NOMO-1 treated with dmso at 0.1 percent for 144 hours (cell line): ENCODE measurements at regions not wholly inside any gene's neighbourhood (a gene's known extent, or its start where the extent isn't known, plus 50 kb on each side); places are given as distances from the start of the nearest gene placed in this dataset.
"Not testable (repeated sequence)": the region's sequence is repeated elsewhere in the genome, so short reads cannot be mapped to it uniquely, and the experiment has no call there.

Experiments
- DNase-seq: peaks from one replicate; lab custom pipeline; 2025; ENCODE audit not compliant: unreplicated experiment; lab: John Stamatoyannopoulos, UW

DNA sequence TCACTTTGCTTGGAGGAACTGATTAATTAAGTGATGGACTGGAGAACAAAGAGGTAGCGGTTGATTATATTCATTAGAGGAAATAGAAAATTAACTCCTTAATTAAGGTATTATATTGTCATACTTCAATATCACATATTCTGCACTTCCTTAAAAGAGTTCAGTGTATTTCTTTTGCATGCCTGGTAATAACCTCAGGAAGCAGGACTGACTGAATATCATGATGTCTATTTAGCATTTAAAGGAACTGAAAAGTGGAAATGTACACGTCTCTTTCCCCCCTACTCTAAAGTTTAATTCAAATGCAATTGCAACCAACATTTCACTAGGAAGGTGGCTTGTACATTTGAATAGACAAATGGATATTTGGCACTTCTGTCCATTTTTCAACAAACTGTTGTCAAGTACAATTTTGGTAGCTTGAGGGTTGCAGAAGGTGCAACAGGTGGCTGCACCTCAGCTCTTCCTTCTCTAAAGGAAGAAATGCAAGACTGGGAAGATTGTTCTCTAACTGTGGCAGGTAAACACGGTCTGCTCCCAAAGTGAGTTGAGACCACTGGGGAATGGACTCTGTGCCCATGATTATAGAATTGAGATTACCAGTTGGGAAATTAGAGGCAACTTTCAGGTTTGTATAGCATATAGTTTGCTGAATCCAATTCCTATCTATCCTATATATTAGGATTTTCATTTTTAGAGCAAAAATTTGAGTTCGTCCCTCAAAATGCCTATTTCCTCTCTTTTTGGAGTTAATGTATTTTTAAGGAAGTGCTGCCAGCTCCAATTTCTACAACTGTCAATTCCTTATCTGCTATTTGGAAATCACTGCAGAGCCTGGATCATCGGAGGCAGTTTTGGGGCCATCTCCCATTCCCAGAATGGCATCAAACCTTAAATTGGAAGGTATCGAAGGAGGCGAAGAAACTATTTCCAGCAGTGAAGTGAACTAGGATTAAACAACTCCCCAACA lies 98.9 kb upstream of the TAF11L2 start:
- no peak for DNase-seq

DNA sequence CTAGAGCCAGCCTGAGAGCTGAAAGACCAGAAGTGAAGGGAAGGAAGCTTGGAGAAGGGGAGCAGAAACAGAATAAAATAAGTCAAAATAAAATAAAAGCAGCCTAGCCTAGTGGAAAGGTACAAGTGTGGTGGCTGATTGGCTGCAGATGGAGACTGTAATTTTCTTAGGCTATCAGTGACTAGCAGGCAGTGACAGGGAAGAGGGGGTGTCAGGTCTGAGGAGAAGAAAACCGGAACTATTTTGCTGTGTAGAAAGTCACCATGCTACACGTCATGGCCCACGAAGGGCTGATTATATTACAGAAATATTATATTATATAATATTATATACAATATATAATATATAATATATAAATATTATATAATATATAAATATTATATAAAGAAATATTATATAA lies 98.1 kb upstream of the TAF11L2 start:
- peak; percentile 57 for DNase-seq

DNA sequence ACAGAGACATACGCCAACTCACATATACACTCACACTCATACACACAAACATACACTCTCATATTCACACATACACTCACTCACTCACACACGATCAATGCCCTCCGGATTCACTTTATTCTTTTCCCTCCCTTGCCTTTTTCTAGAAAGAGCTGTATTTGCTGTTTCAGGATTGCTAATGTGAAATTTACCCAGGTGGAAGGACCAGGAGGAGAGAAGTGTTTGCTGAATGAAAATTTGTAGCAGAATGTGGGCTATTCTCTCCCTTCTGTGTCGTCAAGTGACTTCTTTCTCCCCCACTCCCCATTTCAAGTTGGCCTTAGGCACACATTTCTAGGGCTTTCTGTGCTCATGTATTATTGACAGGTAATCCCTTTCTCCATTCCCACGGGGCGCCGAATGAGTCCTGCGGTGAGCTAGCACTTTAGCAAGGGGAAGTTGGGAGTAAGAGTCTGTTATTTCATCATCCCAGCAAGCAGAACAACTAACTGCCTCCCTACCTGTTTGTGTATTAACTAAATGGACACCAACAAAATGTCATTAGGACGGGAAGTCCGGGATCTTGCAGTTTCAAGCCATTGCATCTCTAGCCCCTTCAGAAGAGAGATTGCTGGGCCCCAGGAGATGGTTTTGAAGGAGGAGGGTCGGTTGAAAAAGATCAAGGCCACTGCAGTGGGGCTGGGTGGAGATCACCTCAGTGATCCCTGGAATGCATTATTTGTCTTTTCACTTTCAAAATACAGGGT lies 97.1 kb upstream of the TAF11L2 start:
- peak; percentile 65 for DNase-seq

DNA sequence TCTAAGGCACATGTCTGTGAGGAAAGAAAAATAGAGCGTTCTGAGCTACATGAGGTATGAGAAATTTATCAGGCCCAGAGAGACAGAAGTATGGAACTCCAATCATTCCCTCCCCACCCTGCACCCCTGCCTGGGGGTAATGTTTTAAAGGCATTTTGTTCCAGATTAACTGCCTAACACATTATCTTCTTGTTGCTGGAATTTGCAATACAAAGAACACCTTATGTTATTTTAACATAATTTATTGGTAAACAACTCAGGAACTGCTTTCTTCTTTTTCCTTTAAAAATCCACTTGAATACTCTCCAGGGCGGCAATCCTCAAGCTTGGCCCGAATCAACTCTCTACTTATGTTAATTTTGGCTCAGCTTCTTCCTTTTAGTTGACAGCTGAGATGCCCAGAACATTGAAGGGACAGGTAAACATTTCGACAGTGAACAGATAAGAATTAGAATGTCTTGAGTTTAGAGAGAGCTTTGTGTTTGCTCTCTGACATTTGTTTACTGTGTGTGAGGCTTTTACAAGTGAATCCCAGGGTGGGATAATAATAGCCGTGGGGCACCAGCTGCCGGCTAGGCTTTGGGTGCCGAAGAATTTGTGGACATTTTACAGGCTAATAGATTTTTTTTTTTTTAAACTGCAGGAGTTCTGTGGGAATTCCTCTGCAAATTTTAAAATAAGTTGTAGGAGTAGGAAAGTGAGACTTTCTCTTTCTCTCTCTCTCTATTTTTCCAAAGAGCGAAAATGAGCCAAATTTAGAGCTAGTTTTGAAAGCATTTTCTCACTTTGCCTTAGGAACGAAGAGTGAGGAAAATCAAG lies 96.4 kb upstream of the TAF11L2 start:
- no peak for DNase-seq

DNA sequence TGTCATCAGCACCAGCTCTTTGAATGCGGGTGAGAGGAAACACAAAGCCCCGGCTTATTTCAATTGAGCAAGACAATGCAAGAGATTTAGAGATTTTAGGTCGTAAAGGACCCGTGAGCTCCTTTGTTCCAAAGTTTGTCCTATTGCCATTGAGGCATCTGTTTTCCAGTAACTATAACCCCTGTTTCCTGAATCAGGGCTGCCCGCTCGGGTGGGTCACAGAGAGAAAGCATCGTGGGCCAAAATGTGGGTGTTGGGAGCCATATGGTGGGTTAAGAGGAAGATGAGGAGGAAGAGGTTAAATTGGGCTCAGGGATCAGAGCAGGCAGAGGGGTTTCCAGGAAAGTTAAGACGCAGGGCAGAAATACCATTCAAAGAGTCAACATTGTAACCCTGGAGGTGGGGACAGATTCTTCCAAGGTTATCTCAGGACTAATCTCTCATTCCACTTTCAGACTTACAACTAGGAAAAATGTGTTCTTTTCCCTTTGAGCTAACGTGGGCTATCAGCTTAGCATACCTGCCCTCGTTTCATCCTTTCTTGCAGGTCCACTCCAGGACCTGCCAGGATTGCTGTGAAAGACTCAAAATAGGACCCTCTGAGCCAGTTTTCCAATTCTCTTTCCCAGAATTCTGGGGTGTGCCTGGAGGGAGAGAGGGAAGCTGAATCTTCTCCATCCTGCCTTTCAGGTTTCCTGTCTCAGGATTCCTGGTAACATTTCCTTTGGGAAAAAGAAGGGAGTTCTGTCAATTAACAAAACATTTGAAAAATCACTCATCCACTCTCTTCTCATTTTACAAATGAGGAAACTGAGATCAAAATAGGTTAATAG lies 95.5 kb upstream of the TAF11L2 start:
- no peak for DNase-seq

DNA sequence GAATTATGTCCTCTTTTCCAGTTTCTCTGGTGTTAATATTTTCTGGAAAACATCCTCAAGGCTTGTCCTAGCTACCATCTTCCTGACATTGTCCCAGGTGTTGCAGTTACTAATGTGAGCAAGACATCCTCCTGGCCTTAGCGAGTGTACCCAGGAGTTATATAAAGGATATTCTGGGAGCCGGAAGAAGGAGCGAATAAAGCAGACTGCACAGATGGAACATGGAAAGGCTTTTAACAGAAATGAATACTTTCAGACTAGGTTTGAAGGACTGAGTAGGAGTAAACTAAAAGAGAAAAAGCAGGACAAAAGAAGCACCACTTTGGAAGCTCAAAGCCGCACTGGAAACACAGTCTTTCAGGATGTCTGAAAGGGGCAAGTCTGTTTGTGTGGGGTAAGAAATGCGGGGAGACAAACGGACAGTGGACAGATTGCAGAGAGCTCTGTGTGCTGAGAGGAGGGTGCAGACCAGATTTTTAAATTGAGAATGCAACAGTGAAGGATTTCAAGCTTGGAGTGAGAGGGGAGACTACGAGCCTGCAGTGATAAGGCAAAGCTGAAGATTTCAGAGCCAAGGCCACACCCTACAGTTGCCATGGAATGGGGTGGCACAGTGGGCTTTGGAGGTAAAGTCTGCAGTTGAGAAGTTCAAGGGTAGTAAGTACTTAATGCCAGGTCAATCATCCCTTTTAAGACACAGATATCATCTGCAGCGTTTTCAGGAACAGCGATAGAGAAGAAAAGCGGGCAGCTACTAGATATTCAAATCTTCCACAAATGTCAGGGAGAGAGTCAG lies 94.1 kb upstream of the TAF11L2 start:
- DNase-seq, result no peak

DNA sequence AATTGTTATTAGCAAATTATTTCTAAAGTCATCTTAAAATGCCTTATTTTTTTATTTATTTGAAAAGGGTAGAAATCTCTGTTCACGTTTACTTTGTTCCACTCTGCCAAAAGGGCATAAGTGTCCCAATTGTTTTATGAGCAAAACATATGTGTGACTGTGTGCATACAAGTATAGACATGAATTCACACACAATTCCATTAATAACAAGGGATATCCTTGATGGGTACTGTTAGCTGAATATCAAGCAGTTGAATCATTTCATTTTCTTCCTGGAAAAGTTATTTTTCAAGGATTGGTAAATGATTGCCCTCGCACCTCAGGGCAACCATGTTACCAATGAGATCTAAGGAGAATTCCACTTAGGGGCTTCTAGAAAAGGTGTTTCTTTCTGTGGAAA lies 92.1 kb upstream of the TAF11L2 start:
- no peak for DNase-seq

DNA sequence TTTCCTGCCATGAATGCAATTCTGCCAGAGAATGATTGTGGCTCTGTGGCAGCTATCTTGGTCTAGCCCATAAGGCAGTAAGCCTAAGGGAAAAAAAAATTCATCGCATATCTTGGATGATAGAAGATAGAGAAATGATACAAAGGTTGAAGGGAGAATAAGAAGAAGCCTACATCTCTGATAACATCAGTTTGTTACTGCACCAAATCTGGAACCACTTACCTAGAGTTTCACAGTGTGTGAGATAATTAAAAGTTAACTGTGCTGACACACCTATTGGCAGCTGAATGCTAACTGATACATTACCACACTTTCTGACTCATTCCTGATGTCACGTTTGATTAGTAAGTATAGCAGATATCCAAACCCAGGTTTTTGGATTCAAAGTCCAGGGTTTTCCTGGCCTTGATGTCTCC lies 91.6 kb upstream of the TAF11L2 start:
- no peak for DNase-seq

DNA sequence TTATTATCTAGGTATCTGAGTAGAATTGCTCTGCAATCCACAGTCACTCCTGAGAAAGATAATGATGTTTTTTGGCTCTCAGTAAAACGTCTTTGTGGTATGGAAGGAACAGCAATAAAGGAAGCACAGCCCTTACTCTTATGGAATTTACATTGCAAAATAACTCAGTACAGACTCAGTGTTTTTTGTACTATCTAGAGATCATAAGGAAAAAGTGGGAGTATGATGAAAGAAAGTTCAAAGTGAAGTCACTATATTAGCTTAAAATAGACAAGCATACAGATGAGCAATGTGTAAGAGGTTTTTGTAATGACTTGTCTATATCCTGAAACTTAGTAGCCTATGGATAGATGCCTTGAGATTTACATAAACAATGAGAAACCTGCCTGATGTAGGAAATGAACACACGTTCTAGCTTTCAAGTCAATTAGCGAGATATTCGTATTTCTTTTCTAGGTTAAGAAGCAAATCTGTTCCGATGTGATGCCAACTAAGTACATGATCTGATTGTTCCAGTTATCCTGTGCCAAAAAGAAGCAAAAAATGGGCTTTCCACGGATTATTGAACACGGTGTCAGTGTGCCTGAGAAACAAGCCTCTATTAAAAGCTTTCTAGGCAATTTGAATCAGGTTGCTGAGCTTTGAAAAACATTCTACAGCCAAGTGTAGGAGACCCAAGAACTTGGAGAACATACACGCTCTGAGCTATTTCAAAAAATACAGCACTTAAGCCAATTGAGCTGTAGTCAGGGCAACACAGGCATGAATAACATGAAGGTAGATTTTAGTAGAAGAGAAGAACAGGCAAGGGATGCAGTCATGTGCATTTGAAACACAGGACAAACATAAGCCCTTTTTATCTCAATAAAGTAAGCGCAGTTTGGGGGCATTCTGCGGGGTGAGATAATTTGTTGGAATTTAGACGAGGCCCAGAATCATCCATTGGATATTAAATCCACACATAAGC lies 86.3 kb upstream of the TAF11L2 start:
- DNase-seq, result no peak

DNA sequence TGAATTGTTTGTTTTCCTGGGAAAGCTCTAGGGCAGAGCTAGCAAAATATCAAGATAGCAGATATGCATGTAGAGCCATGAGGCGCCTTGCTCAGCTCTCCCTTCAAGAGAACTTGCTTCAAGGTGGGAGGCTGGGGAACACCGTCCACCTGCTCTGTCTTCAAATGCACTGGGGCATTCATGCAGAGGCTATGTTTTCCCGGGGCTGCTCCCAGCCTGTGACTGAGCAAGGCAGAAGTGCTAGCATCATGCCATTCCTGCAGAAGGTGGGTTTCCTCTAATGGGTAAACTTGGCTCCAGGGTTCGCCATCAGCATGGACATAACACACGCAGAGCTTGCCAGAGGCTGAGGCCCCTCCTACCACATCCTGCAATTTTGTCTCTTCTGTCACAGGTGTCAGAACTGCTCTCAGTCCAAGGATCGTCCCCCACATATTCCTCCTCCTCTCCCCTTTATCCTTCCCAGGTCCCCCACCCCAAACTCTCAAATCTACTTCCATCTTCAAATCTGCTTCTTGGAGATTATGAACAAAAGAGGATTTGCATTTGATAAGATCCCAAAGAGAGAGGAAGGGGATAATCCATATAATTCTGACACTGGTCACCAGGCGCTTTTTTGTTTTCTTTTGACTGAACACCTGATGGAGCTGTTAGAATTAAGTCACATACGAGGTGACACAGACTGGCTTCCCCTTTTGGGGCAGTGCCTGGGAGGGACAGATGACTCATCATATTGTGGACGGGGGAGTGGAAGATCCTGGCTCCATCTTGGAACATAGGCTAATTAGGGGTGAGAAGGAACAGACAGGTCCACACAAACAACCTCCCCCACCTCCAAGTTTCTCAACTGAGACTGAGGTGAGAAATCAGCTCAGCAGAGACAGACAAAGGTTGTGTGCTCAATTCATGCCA lies 85.0 kb upstream of the TAF11L2 start:
- peak; percentile 95 for DNase-seq

DNA sequence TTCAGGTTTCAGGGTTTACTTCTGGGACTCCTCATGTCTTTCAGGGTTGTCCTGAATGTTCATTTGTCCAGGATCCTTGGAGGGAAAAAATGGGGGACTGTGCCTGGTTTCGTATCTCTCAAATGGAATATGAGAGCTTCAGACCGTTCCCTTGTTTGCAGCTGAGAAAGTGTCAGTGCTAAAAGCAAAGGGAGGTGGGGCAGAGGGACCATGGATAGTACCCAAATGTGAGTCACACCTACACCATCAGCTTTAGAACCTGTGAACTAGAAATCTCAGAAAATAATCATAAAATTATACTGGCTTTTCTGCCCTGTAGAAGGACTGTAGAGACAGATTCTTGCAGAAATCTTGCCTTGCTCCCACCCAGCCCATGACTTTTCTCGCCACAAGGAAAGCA lies 84.3 kb upstream of the TAF11L2 start:
- no peak for DNase-seq

DNA sequence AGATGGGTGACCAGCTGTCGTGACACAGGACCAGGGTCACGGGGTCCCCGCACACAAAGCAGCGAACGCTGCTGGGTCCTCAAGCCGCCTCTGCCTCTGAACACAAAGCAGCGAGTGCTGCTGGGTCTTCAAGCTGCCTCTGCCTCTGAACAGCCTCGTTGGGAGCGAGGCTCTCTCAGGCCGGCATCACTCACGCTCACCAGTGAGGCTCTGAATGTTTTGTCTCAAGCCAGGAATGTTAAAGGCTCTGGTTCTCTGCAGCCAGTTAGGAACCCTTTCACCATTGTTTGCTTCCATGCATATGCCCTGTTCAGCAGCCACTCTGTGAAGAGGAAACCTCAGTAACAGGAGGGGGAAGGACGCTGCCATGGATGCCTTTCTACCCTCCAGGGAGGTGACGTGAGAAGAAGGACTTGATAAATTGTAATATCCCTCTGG lies 82.7 kb upstream of the TAF11L2 start:
- DNase-seq, result no peak

DNA sequence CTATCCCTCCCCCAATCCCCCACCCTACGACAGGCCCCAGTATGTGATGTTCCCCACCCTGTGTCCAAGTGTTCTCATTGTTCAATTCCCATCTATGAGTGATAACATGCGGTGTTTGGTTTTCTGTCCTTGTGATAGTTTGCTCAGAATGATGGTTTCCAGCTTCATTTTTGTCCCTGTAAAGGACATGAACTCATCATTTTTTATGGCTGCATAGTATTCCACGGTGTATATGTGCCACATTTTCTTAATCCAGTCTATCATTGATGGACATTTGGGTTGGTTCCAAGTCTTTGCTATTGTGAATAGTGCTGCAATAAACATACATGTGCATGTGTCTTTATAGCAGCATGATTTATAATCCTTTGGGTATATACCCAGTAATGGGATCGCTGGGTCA lies 81.7 kb upstream of the TAF11L2 start:
- not testable (repeated sequence) for DNase-seq

DNA sequence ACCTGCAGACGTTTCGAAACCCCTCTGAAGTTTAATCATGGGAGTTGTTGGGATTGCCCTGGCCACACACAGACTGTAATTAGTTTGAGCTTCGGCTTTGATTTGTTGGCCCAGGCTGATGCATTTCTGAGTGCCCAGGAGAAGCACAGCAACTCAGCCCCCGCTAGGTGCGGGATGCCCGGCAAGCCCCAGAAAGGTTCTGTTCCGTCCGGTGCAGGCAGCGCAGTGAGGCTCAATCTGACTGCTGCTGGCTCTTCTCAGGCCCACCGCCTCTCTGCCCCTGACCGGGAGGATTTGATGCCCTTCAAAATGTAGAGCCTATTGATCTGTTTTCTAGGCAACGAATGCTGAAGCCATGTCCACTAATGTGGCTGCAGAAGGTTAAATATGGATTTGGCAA lies 73.4 kb upstream of the TAF11L2 start:
- no peak for DNase-seq

DNA sequence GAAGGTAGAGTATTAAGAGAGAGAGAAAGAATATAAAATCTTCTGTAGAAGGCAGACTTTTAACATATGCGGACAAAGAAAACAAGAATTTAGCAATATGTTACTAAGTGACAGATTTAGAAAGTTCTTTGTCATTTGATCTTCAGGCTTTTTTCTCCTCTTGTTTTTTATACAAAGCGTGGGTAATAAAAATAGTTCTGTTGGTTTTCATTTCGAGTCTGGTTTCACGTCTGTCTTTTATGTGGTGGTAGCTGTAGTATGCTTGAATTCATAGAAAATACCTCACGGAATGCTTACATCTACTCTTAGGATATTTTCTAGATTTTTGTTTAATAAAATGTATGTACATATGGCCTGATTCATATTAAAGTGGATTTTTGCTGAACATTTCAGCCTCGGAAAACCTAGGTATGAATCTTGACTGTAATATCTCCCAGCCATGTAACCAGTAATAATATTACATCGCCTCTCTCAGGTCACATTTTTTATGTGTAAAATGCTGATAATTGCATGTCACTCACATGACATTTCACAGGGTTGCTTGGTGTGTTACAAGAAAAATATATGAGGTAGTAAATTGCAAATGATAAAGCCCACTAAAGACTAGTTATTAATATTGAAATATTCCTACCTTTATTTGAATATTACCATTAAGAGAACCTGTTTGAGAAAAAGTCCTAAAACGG lies 72.5 kb upstream of the TAF11L2 start:
- DNase-seq, result no peak

DNA sequence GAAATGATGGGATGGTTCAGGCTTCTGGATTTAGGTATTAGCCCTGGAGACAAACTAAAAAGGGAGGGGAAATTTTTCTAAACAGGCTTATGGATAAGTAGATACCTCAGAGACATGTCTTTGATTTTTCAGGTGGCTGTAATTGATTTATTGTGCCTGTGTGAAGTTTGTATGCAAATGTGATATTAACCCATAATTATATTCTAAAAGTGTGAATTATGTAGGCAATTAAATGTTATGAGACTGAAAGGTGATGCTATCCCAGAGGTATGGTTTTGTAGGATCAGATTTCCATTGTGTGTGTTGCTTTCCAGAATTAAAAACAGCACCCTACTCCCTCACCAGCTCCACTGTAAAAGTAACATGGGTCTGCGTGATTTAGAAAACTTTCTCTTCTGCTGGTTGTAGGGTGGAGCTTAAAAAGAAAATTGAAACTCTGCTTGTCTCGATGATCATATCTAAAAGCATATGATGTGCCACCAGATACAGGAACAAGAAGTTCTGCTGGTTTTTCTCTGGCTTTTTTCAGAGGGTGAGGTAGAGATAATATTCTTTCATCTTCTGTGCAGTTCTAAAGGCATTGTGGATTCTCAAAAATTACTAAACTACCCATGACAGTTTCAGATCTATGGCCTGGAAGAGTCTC lies 71.8 kb upstream of the TAF11L2 start:
- no peak for DNase-seq
